Liver (tissue), 8 donors: ENCODE measurements at regions not wholly inside any gene's neighbourhood (a gene's known extent, or its start where the extent isn't known, plus 50 kb on each side); places are given as distances from the start of the nearest gene placed in this dataset.

ENCODE experiments used
- DNase-seq: peaks from one replicate; pipeline ENCODE4 v3.0.0-alpha.2; 2017; ENCODE audit warnings: low spot score
- H3K27ac ChIP-seq, 2 donors: one replicate each; pipeline ENCODE4 v1.7.0; 2013; ENCODE audit warnings: inconsistent platforms in 2 of 2, low read length in 2 of 2, control low read depth in 1 of 2, low read depth in 1 of 2, mild to moderate bottlenecking in 1 of 2
- H3K27me3 ChIP-seq, 4 donors: one replicate each; pipeline versions ENCODE4 v1.6.1 to v1.7.0; 2013; ENCODE audit warnings: low read length in 3 of 4, inconsistent platforms in 1 of 4, mild to moderate bottlenecking in 1 of 4, moderate library complexity in 1 of 4; ENCODE audit not compliant: control insufficient read depth in 4 of 4, insufficient read depth in 4 of 4
- H3K36me3 ChIP-seq, 4 donors: one replicate each; pipeline versions ENCODE4 v1.6.1 to v1.7.0; 2013; ENCODE audit warnings: low read length in 3 of 4, mild to moderate bottlenecking in 3 of 4, low read depth in 1 of 4, moderate library complexity in 1 of 4; ENCODE audit not compliant: control insufficient read depth in 4 of 4, insufficient read depth in 3 of 4
- H3K4me1 ChIP-seq, 4 donors: one replicate each; pipeline versions ENCODE4 v1.6.1 to v1.7.0; 2013; ENCODE audit warnings: low read length in 3 of 4, mild to moderate bottlenecking in 3 of 4, moderate library complexity in 1 of 4; ENCODE audit not compliant: control insufficient read depth in 4 of 4, insufficient read depth in 4 of 4
- H3K4me3 ChIP-seq, 3 donors: one replicate each; pipeline versions ENCODE4 v1.6.1 to v1.7.0; 2013; ENCODE audit warnings: low read length in 3 of 3, control low read depth in 1 of 3, low read depth in 1 of 3, mild to moderate bottlenecking in 1 of 3
- H3K9ac ChIP-seq, 2 donors: one replicate each; pipeline ENCODE4 v1.7.0; 2013; ENCODE audit warnings: low read length in 2 of 2, mild to moderate bottlenecking in 2 of 2, moderate library complexity in 2 of 2, control low read depth in 1 of 2, low read depth in 1 of 2
- H3K9me3 ChIP-seq, 4 donors: one replicate each; pipeline versions ENCODE4 v1.6.1 to v1.7.0; 2013; ENCODE audit warnings: low read length in 3 of 4; ENCODE audit not compliant: control insufficient read depth in 4 of 4
- ATF3 ChIP-seq: IDR thresholded peaks from 2 replicates; pipeline ENCODE4 v1.6.1; 2016; ENCODE audit warnings: antibody characterized with exemption
- EGR1 ChIP-seq, 2 donors: IDR thresholded peaks; 2 replicates each; pipeline ENCODE4 v1.6.1; 2016 to 2018; ENCODE audit warnings: antibody characterized with exemption in 2 of 2, low read depth in 2 of 2
- FOXA1 ChIP-seq: IDR thresholded peaks from 2 replicates; pipeline ENCODE4 v1.6.1; 2016; ENCODE audit warnings: antibody characterized with exemption
- FOXA2 ChIP-seq: IDR thresholded peaks from 2 replicates; pipeline ENCODE4 v1.6.1; 2016; ENCODE audit warnings: antibody characterized with exemption
- GABPA ChIP-seq, 2 donors: IDR thresholded peaks in 1 of 2; conservative IDR thresholded peaks in 1 of 2; 2 replicates each; pipeline ENCODE4 v1.6.1; 2016; ENCODE audit warnings: antibody characterized with exemption in 2 of 2, mild to moderate bottlenecking in 1 of 2, moderate library complexity in 1 of 2
- JUND ChIP-seq, 2 donors: IDR thresholded peaks; 2 replicates each; pipeline ENCODE4 v1.6.1; 2016; ENCODE audit warnings: antibody characterized with exemption in 2 of 2
- NR2F2 ChIP-seq: IDR thresholded peaks from 2 replicates; pipeline ENCODE4 v1.6.1; 2016; ENCODE audit warnings: antibody characterized with exemption
- RAD21 ChIP-seq, 2 donors: IDR thresholded peaks; 2 replicates each; pipeline ENCODE4 v1.6.1; 2016; ENCODE audit warnings: antibody characterized with exemption in 2 of 2, mild to moderate bottlenecking in 2 of 2
- RXRA ChIP-seq, 2 donors: IDR thresholded peaks; 2 replicates each; pipeline ENCODE4 v1.6.1; 2017 to 2018; ENCODE audit warnings: antibody characterized with exemption in 2 of 2, mild to moderate bottlenecking in 1 of 2
- TAF1 ChIP-seq: conservative IDR thresholded peaks from 2 replicates; pipeline ENCODE4 v1.6.1; 2016; ENCODE audit warnings: antibody characterized with exemption, mild to moderate bottlenecking
- YY1 ChIP-seq: IDR thresholded peaks from 2 replicates; pipeline ENCODE4 v1.6.1; 2016; ENCODE audit warnings: antibody characterized with exemption, mild to moderate bottlenecking
- WGBS: extraction: QIAGEN DNeasy Blood & Tissue Kit; methylation state at CpG from one replicate; pipeline ENCODE4 v1.1.7; 2013; 5-methylcytosine and 5-hydroxymethylcytosine counted together
- TF ChIP-seq, protein P1 (sequence below): IDR thresholded peaks from 2 replicates; pipeline ENCODE4 v1.6.1; 2016; ENCODE audit warnings: antibody characterized with exemption
- TF ChIP-seq, protein P2 (sequence below): fragments of 150-350 bp; IDR thresholded peaks from 2 replicates; pipeline ENCODE4 v1.5.1; 2017; ENCODE audit warnings: improper control_type of control experiment, low read depth, low read length; ENCODE audit not compliant: missing input control
- donor health status: healthy.
- donor health status: healthy.
- donor health status: healthy.
- donor health status: healthy.
- donor health status: healthy.

GRCh38 chr6:40893021-40893420 is 146.0 kb downstream of the UNC5CL start:
- no peak for DNase-seq

GRCh38 chr6:40892223-40892622 is 146.8 kb downstream of the UNC5CL start:
- DNase-seq: no peak
- no peaks in the 10 kb centered on the region for H3K9me3 ChIP-seq
- TF ChIP-seq ATF3: no peak
- no peak for TF ChIP-seq JUND (IDR thresholded peaks at IDR 0.05)
- TF ChIP-seq, protein P1, sequence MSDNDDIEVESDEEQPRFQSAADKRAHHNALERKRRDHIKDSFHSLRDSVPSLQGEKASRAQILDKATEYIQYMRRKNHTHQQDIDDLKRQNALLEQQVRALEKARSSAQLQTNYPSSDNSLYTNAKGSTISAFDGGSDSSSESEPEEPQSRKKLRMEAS: no peak
- no peak for TF ChIP-seq GABPA (IDR thresholded peaks at IDR 0.05 in 1 of 2, conservative IDR thresholded peaks at IDR 0.05 in 1 of 2)
- TF ChIP-seq YY1: no peak
- no peak for TF ChIP-seq RAD21 (IDR thresholded peaks at IDR 0.05)
- no peak for TF ChIP-seq NR2F2
- no peak for TF ChIP-seq FOXA2
- H3K9ac ChIP-seq: no peak overlapping the region
- WGBS: 92% methylated on average over 8 of the region's 8 CpGs
- H3K27me3 ChIP-seq: no peaks in the 10 kb centered on the region
- peaks cover 6 to 28% (median 17%) of the 10 kb centered on the region in 4 donors for H3K4me1 ChIP-seq
- no peak overlapping the region for H3K27ac ChIP-seq
- no peak overlapping the region for H3K4me3 ChIP-seq
- H3K36me3 ChIP-seq: no peaks in the 10 kb centered on the region

More at GRCh38 chr6:40893021-40893420, 146.0 kb downstream of the UNC5CL start:
- H3K4me3 ChIP-seq: no peak overlapping the region
- WGBS: 88% methylated on average over 7 of the region's 7 CpGs
- H3K9me3 ChIP-seq: no peaks in the 10 kb centered on the region
- no peak overlapping the region for H3K9ac ChIP-seq
- no peak overlapping the region for H3K27ac ChIP-seq
- no peaks in the 10 kb centered on the region for H3K36me3 ChIP-seq
- H3K27me3 ChIP-seq: no peaks in the 10 kb centered on the region
- peaks cover 11 to 36% (median 23%) of the 10 kb centered on the region in 4 donors for H3K4me1 ChIP-seq
- TF ChIP-seq FOXA2 (no peak), TAF1 (no peak), EGR1 (IDR thresholded peaks at IDR 0.05; ENCODE audit: low read depth in 2 of 2) (no peak), YY1 (no peak), JUND (IDR thresholded peaks at IDR 0.05) (no peak), NR2F2 (no peak)
- TF ChIP-seq, protein P1: no peak
- TF ChIP-seq, protein P2, sequence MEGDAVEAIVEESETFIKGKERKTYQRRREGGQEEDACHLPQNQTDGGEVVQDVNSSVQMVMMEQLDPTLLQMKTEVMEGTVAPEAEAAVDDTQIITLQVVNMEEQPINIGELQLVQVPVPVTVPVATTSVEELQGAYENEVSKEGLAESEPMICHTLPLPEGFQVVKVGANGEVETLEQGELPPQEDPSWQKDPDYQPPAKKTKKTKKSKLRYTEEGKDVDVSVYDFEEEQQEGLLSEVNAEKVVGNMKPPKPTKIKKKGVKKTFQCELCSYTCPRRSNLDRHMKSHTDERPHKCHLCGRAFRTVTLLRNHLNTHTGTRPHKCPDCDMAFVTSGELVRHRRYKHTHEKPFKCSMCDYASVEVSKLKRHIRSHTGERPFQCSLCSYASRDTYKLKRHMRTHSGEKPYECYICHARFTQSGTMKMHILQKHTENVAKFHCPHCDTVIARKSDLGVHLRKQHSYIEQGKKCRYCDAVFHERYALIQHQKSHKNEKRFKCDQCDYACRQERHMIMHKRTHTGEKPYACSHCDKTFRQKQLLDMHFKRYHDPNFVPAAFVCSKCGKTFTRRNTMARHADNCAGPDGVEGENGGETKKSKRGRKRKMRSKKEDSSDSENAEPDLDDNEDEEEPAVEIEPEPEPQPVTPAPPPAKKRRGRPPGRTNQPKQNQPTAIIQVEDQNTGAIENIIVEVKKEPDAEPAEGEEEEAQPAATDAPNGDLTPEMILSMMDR: no peak

DNA sequence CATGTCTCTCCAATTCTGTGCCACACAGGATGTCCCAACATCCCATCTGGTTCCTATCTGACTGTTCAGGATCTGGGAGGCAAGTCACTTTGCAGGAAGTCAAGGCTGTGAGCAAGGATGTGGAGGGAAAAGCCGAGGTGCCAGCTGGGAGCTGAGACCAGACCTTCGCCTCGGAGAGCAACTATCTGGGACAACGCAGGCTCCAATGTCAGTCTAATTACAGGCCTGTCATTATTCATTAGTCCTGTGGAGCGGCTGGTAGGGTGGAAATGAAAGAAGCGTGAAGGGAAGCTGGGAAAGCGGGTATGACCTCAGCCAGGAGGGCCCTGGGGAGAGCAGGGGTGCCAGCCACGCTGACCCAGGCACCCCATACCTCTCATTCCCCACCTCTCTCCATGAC is 147.3 kb downstream of the UNC5CL start:
- H3K27ac ChIP-seq: no peak overlapping the region
- no peak for DNase-seq

More for the DNA sequence above, 147.3 kb downstream of the UNC5CL start:
- TF ChIP-seq JUND (IDR thresholded peaks at IDR 0.05): no peak
- TF ChIP-seq, protein P2: no peak
- no peak for TF ChIP-seq RAD21 (IDR thresholded peaks at IDR 0.05)
- TF ChIP-seq RXRA (IDR thresholded peaks at IDR 0.05): no peak
- TF ChIP-seq FOXA2: no peak
- no peak for TF ChIP-seq FOXA1
- no peak for TF ChIP-seq GABPA (IDR thresholded peaks at IDR 0.05 in 1 of 2, conservative IDR thresholded peaks at IDR 0.05 in 1 of 2)
- no peak for TF ChIP-seq YY1
- Histone ChIP-seq H3K4me1 (peaks cover 3 to 23% (median 12%) of the 10 kb centered on the region in 4 donors), H3K9me3 (no peaks in the 10 kb centered on the region), H3K4me3 (no peak overlapping the region), H3K27me3 (no peaks in the 10 kb centered on the region), H3K9ac (no peak overlapping the region), H3K36me3 (no peaks in the 10 kb centered on the region)
- WGBS: 75% methylated on average over 8 of the region's 8 CpGs
